MM.1S (cell line): ENCODE measurements at regions not wholly inside any gene's neighbourhood (a gene's known extent, or its start where the extent isn't known, plus 50 kb on each side); places are given as distances from the start of the nearest gene placed in this dataset.
"Not testable (repeated sequence)": the region's sequence is repeated elsewhere in the genome, so short reads cannot be mapped to it uniquely, and the experiment has no call there.

Experiments used
- DNase-seq: peaks from one replicate; pipeline ENCODE4 v3.0.0-alpha.2; 2015
- H2AFZ ChIP-seq: fragments of 300-600 bp; sonication (generic); 2 replicates; pipeline ENCODE4 v1.6.0; 2016; ENCODE audit warnings: antibody characterized with exemption, low read length
- H3F3A ChIP-seq: fragments of 300-600 bp; sonication (generic); 2 replicates; pipeline ENCODE4 v1.6.1; 2016; ENCODE audit warnings: mild to moderate bottlenecking, antibody characterized with exemption, low read length, moderate library complexity, mixed read lengths; ENCODE audit not compliant: insufficient read depth
- H3K27ac ChIP-seq: fragments of 300-600 bp; sonication (generic); 2 replicates; pipeline ENCODE4 v1.5.1; 2016; ENCODE audit warnings: mild to moderate bottlenecking, low read length
- H3K27me3 ChIP-seq: fragments of 300-600 bp; sonication (generic); replicated peaks from 2 replicates; pipeline ENCODE4 v1.6.0; 2016; ENCODE audit warnings: low read length; ENCODE audit not compliant: insufficient read depth
- H3K36me3 ChIP-seq: fragments of 300-600 bp; sonication (generic); replicated peaks from 2 replicates; pipeline ENCODE4 v1.6.1; 2016; ENCODE audit warnings: mild to moderate bottlenecking, low read length, mixed read lengths; ENCODE audit not compliant: insufficient read depth
- H3K4me1 ChIP-seq: fragments of 300-600 bp; sonication (generic); 2 replicates; pipeline ENCODE4 v1.6.1; 2016; ENCODE audit warnings: low read length, mixed read lengths
- H3K4me2 ChIP-seq: fragments of 300-600 bp; sonication (generic); 2 replicates; pipeline ENCODE4 v1.6.0; 2016; ENCODE audit warnings: low read depth, low read length
- H3K4me3 ChIP-seq: fragments of 300-600 bp; sonication (generic); 2 replicates; pipeline ENCODE4 v1.5.1; 2016; ENCODE audit warnings: low read length, mixed read lengths
- H3K79me2 ChIP-seq: fragments of 300-600 bp; sonication (generic); 2 replicates; pipeline ENCODE4 v1.6.1; 2016; ENCODE audit warnings: mixed run types, low read length, mixed read lengths
- H3K9ac ChIP-seq: fragments of 300-600 bp; sonication (generic); 2 replicates; pipeline ENCODE4 v1.6.1; 2016; ENCODE audit warnings: low read length, mixed read lengths
- H3K9me2 ChIP-seq: fragments of 300-600 bp; sonication (generic); replicated peaks from 2 replicates; pipeline ENCODE4 v1.6.1; 2016; ENCODE audit warnings: mild to moderate bottlenecking, low read length, mixed read lengths; ENCODE audit not compliant: insufficient read depth
- H3K9me3 ChIP-seq: fragments of 300-600 bp; sonication (generic); replicated peaks from 2 replicates; pipeline ENCODE4 v1.6.1; 2016; ENCODE audit warnings: mild to moderate bottlenecking, low read length, mixed read lengths; ENCODE audit not compliant: insufficient read depth
- H4K20me1 ChIP-seq: fragments of 300-600 bp; sonication (generic); 2 replicates; pipeline ENCODE4 v1.6.1; 2016; ENCODE audit warnings: mild to moderate bottlenecking, low read length, moderate library complexity, mixed read lengths; ENCODE audit not compliant: insufficient read depth
- CTCF ChIP-seq: fragments of 300-600 bp; sonication (generic); IDR thresholded peaks from 2 replicates; pipeline ENCODE4 v1.5.1; 2016; ENCODE audit warnings: antibody characterized with exemption, low read length, mixed read lengths
- EZH2 ChIP-seq: fragments of 300-600 bp; sonication (generic); optimal IDR thresholded peaks from 2 replicates; pipeline ENCODE3; 2017; ENCODE audit warnings: low read depth, mild to moderate bottlenecking, antibody characterized with exemption, low read length, mixed read lengths
- EZH2phosphoT487 ChIP-seq: fragments of 300-600 bp; sonication (generic); IDR thresholded peaks from 2 replicates; pipeline ENCODE4 v1.6.1; 2018; ENCODE audit warnings: antibody characterized with exemption, low read length

GRCh38 chr10:34015700-34016099 is 681.2 kb upstream of the NRP1 start:
- Histone ChIP-seq H3K4me1 (no peaks in the 10 kb centered on the region), H3F3A (no peaks in the 10 kb centered on the region), H3K27ac (no peak overlapping the region), H3K79me2 (no peaks in the 10 kb centered on the region), H4K20me1 (no peaks in the 10 kb centered on the region), H2AFZ (no peak overlapping the region), H3K4me3 (no peak overlapping the region), H3K9me3 (no peaks in the 10 kb centered on the region), H3K9me2 (no peaks in the 10 kb centered on the region), H3K4me2 (no peak overlapping the region), H3K27me3 (no peaks in the 10 kb centered on the region), H3K36me3 (no peaks in the 10 kb centered on the region), H3K9ac (no peak overlapping the region)
- no peak for DNase-seq
- TF ChIP-seq EZH2phosphoT487 (no peak), EZH2 (no peak)

- Histone ChIP-seq H3F3A (no peaks in the 10 kb centered on the region), H3K79me2 (no peaks in the 10 kb centered on the region), H3K9ac (no peak overlapping the region), H3K4me2 (no peak overlapping the region), H3K27ac (no peak overlapping the region), H3K9me3 (no peaks in the 10 kb centered on the region), H3K9me2 (no peaks in the 10 kb centered on the region), H3K27me3 (no peaks in the 10 kb centered on the region), H2AFZ (no peak overlapping the region), H3K4me1 (no peaks in the 10 kb centered on the region), H3K36me3 (no peaks in the 10 kb centered on the region), H4K20me1 (no peaks in the 10 kb centered on the region), H3K4me3 (no peak overlapping the region)
- no peak for DNase-seq
- TF ChIP-seq EZH2phosphoT487 (no peak), CTCF (no peak), EZH2 (no peak)
Observed at GRCh38 chr10:34013235-34013634, 678.8 kb upstream of the NRP1 start.

- Histone ChIP-seq H4K20me1 (no peaks in the 10 kb centered on the region), H3K27me3 (no peaks in the 10 kb centered on the region), H3K79me2 (no peaks in the 10 kb centered on the region), H3K27ac (no peak overlapping the region), H3K9me3 (no peaks in the 10 kb centered on the region), H3K4me3 (no peak overlapping the region), H2AFZ (no peak overlapping the region), H3K4me2 (no peak overlapping the region), H3F3A (no peaks in the 10 kb centered on the region), H3K4me1 (no peaks in the 10 kb centered on the region), H3K9ac (no peak overlapping the region), H3K9me2 (no peaks in the 10 kb centered on the region), H3K36me3 (no peaks in the 10 kb centered on the region)
- TF ChIP-seq EZH2 (no peak), CTCF (no peak), EZH2phosphoT487 (no peak)
- no peak for DNase-seq
Observed at GRCh38 chr10:34010891-34011290, 676.4 kb upstream of the NRP1 start.

- H4K20me1 ChIP-seq, DNase-seq, H3K27ac ChIP-seq, H3K4me2 ChIP-seq, H3K4me3 ChIP-seq, H3F3A ChIP-seq, H3K4me1 ChIP-seq, H3K9me3 ChIP-seq, H3K79me2 ChIP-seq, H2AFZ ChIP-seq, H3K9me2 ChIP-seq, H3K27me3 ChIP-seq, H3K9ac ChIP-seq, H3K36me3 ChIP-seq: not testable (repeated sequence)
Observed at GRCh38 chr10:34010228-34010627, 675.8 kb upstream of the NRP1 start.
